NCI-H1105 (cell line): ENCODE measurements at regions not wholly inside any gene's neighbourhood (a gene's known extent, or its start where the extent isn't known, plus 50 kb on each side); places are given as distances from the start of the nearest gene placed in this dataset.

Experiments
- DNase-seq: peaks from one replicate; lab custom pipeline; 2025; lab: John Stamatoyannopoulos, UW

DNA sequence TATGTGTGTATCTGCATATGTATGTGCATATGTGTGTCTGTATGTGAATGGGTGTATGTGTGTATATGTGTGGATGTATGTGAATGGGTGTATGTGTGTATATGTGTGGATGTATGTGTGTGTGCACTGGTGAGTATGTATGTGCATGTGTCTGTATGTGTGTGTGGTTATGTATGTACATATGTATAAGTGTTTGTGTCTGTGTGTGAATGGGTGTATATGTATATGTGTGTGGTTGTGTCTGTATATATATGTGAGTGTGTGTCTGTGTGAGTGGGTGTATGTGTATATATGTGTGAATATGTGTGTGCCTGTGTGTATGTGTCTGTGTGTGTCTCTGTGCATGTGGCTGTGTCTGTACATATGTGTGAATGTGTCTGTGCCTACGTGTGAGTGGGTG, 748.4 kb upstream of the HS6ST1 start:
- no peak for DNase-seq

GRCh38 chr2:129067953-129068352, 749.3 kb upstream of the HS6ST1 start:
- no peak for DNase-seq

GRCh38 chr2:129068543-129068942, 749.9 kb upstream of the HS6ST1 start:
- no peak for DNase-seq

GRCh38 chr2:129069875-129070594, 751.4 kb upstream of the HS6ST1 start:
- no peak for DNase-seq

DNA sequence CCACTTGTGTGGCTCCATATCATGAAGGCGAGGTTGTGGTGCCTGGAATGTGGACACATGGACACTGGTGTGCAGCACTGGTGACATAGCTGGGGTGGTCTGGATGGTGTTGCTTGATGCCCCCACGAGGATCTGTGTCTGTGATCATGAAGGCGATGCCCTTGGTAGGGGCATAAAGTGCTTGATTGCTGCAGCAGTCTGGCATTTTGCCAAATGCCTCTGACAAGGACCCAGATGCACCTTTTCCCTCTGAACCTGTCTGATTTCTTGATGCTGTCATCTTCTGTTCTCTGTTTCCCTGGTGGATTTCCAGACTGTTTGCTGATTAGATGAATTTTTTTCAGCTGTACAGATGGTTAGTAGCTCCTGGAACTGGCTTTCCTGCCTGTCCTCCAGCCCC, 752.0 kb upstream of the HS6ST1 start:
- no peak for DNase-seq

DNA sequence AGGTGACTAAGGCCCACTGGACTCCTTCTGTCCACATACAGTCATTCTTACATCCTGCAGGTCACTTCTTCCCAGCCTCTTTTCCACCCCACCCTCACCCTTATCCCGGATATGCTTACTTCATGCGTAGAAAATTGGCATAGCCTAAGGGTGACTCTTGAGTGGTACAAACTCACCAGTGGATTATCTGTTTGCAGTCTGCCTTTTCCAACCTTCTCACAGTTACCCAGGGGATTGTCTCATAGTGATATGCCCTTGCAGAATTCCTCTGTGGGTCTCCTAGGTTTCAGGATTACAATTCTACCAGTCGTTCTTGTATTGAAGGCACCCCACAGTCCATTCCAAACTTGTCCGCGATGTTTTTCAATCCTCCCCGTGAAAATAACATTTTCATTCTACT, 752.9 kb upstream of the HS6ST1 start:
- DNase-seq, result no peak

- no peak for DNase-seq
Measured at GRCh38 chr2:129074298-129074920, 755.7 kb upstream of the HS6ST1 start.

DNA sequence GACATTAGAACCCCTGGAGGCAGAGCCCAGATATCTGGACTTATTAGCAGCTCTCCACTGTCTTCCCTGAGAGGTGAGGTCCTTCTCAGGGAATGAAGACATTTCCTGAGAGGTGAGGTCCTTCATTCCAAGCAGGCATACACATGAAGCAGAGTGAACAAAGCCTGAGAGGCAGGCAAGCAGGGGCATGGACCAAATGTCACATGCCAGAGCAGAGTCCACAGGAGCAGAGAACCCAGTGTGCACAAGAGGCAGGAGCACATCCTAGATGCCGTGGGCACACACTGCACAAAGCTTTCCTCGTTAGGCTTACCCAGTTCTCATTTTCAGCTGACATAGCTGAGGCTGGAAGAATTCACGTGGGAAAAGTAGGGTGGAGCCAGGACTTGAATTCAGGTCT, 759.9 kb upstream of the HS6ST1 start:
- no peak for DNase-seq

GRCh38 chr2:129080715-129081476, 762.2 kb upstream of the HS6ST1 start:
- no peak for DNase-seq

DNA sequence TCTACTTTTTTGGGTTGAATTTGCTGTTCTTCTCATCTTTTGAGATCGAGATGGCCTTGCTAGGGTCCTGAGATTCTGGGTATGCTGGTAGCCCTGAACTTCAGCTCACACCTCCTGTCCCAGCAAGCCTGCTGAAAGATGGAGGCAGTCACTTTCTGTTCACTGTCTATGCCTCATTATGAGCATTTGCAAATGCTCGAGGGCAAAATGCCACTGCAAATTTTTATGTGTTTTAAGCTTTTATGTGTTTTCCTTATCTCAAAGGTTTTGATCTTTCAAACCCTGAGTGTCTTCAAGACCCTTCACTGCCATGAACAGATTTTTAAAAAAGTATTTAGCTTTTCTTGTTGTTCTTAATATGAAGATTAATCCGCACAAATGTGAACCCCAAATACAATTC, 766.7 kb upstream of the HS6ST1 start:
- DNase-seq, result no peak

GRCh38 chr2:129087133-129087813, 768.6 kb upstream of the HS6ST1 start:
- no peak for DNase-seq

DNA sequence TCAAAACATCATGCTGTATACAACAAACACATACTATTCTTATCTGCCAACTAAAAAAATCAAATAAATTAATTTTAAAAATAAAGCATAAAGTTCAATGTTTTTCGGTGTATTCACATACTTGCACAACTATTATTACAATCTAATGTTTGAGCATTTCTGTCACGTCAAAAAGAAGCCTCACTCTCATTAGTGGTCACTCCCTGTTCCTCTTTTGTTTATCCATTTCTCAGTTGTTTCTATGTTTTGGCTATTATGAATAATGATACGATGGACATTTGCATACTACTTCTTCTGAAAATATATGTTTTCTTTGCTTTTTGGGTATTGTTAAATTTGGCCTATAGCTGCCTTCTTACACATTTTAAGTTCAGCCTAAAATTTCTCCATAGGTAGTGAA, 773.0 kb upstream of the HS6ST1 start:
- DNase-seq, result no peak

DNA sequence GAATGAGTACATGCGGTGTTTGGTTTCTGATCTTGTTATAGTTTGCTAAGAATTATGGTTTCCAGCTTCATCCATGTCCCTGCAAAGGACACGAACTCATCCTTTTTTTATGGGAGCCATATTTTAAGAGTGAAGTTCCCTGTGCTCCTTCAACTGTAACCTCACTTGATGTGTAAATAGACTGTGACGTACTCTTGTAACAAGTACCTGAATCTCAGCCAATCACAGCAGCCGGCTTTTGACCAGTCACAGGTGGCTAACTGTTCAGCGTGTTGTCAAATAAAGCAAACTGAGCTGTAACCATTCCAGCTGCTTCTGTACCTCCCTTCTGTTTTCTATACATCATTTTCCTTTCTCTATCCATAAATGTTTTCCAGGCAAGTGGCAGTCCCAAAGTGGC, 774.3 kb upstream of the HS6ST1 start:
- no peak for DNase-seq

DNA sequence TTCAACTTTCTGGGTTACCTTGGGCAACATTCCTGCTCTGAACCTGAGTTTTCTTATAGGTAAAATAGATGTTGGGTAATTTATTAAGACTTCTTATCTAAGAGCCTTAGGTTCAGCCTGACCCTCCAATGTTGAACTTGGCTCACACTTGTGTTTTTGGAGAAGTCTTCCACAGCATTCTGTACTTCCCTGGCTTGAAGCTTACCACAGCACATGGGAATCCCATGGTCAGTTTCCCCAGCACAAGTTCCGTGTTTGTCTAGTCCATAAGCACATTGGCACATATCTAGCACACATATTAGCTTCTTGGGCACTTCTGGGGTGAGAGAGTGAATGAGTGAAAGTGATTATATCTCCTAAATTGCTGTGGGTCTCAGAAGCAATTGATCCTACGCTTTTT, 782.5 kb upstream of the HS6ST1 start:
- DNase-seq, result no peak

DNA sequence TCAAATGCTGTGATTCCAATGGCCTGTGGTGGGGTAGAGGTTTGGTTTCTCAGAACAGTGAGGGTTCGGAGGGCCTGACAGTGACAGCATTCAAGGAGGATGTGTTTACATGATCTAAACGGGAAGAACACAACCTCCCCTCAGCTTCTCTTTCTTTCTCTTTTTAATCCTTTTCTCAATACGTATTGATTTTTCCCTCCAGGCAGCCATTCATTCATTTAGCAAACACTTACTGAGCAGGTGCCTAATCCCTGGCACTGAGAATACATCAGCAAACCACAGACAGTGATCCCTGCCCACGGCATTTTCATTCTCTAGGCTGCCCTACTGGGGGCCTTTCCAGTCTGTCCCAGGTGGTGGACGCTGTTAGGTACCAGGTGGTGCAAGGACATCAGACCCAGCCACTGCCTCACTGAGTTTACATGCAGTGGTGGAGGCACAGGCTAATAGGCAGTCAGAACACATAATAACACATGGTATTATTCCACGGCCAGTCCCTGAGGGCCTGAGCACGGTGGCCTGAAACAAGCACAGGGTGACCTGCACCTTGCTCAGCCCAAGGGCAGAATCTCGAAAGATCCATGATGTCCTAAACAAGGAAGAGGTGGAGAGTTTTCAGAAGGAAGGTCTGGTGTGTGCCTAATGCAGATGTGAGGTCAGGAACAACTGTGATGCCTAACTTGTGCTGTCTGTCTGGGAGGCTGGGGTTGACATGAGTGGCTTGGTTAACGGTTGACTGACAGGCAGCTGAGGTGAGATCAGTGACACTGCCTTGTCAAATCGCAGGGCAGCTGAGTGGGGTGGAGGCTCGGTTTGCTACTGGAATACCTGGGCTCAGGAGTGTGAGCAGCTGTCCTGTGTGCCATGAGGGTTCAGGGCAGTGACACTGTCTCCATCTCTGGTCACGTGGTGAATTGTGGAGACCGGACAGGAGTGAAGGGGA, 785.5 kb upstream of the HS6ST1 start:
- DNase-seq, result no peak

DNA sequence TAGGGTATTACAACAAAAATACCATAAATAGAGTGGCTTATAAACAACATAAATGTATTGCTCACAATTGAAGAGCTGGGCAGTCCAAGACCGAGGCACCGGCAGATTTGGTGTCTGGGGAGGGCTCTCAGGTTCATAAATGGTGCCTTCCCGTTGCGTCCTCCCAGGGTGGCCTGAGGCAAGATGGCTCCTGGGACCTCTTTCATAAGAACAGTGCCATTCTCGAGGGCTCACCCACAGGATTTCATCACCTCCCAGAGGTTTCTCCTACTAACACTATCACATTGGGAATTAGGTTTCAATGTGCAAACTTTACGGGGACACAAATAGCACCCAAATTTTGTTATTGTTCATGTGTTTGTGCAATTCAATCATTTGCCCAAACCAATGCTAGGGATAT, 793.5 kb upstream of the HS6ST1 start:
- no peak for DNase-seq

DNA sequence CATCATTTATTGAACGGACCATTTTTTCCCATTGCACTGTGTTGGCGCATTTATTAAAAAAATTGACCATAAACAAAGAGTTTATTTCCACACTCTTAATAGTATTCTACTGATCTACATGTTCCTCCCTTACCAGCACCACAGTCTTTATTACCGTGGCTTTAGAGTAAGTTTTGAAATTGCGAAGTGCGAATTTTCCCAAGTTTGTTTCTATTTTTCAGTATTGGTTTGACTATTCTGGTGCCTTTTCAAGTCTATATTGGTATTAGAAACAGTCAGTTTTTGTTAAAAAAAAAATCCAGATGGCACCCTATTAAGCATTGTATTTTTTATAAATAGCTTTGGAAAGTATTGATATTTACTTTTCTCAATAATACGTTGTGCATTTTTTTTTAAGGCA, 795.1 kb upstream of the HS6ST1 start:
- DNase-seq, result no peak

GRCh38 chr2:129117434-129117833, 798.8 kb upstream of the HS6ST1 start:
- no peak for DNase-seq

DNA sequence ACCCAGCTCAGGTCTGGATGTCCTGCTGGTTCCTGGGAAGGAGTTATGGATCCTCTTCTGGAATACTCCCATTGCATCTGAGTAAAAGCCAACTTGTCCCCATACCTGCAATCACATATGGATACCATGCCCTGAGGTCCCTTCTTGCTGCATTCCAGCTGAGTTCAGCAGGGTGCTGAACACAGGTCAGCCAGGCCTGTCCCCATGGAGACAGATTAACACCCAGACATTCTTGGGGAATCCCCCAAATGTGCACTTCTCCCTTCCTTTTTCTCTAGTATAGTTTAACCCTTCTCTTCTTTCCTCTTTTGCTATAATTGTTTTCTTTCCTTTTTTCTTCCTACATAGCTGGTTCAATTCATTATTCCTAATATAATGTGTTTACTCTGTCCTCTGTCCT, 799.6 kb upstream of the HS6ST1 start:
- DNase-seq, result no peak

GRCh38 chr2:129129087-129129486, 810.4 kb upstream of the HS6ST1 start:
- no peak for DNase-seq
